ENCODE measurements at regions not wholly inside any gene's neighbourhood (a gene's known extent, or its start where the extent isn't known, plus 50 kb on each side); places are given as distances from the start of the nearest gene placed in this dataset.

DNA sequence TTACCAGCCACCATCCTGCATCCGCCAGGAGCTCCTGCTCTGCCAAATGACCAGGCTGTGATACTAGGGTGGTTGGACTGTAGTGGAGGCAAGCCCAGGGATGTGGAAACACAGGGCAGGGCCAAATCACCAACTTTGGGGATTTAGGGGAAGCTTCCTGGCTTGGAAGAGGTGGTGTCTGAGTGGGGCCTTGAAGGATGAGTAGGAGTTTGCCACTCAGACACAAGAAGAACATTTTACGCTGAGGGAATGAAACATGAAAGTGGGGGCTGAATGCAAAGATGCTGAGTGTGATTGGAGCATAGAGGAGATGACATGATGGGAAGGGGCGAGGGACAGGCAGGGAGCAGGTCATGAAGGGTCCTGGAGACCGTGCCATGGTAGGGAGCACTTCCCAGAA, 329.5 kb downstream of the RPS24 start:
- Histone ChIP-seq H3K36me3 (ENCODE audit: control insufficient read depth, insufficient read depth, low read length) (no peaks in the 10 kb centered on the region), H3K79me2 (ENCODE audit: control insufficient read depth, insufficient read depth, low read length) (no peaks in the 10 kb centered on the region), H3K23ac (ENCODE audit: low read length) (no peak overlapping the region), H3K9ac (ENCODE audit: low read length) (no peak overlapping the region), H3K56ac (ENCODE audit: low read length) (peak overlapping the region; percentile 75), H3K27me3 (ENCODE audit: insufficient read depth, low read length, poor library complexity) (no peaks in the 10 kb centered on the region), H4K8ac (ENCODE audit: low read depth, low read length) (no peak overlapping the region), H3K27ac (ENCODE audit: low read depth, low read length) (peak overlapping the region; percentile 53), H3K18ac (ENCODE audit: low read length) (peak overlapping the region; percentile 12), H2AK5ac (ENCODE audit: low read length) (peak overlapping the region; percentile 79), H2BK5ac (ENCODE audit: low read length) (peak overlapping the region; percentile 18), H3K4ac (ENCODE audit: low read depth, low read length) (peak overlapping the region; percentile 41), H3K4me3 (ENCODE audit: low read length) (no peak overlapping the region), H3K4me1 (ENCODE audit: control insufficient read depth, low read depth, low read length) (peaks cover 23% of the 10 kb centered on the region), H2BK15ac (replicated peaks; ENCODE audit: low read depth) (no peak overlapping the region), H4K5ac (ENCODE audit: low read length) (no peak overlapping the region), H3K79me1 (ENCODE audit: low read length) (no peaks in the 10 kb centered on the region), H2BK120ac (ENCODE audit: low read depth, low read length) (peak overlapping the region; percentile 56), H3K4me2 (ENCODE audit: low read length) (no peak overlapping the region)
- no peak for DNase-seq
- WGBS (ENCODE audit: extremely low coverage, insufficient coverage, low lambda C conversion rate): no CpG with 5 or more reads among the region's 4 CpGs

DNA sequence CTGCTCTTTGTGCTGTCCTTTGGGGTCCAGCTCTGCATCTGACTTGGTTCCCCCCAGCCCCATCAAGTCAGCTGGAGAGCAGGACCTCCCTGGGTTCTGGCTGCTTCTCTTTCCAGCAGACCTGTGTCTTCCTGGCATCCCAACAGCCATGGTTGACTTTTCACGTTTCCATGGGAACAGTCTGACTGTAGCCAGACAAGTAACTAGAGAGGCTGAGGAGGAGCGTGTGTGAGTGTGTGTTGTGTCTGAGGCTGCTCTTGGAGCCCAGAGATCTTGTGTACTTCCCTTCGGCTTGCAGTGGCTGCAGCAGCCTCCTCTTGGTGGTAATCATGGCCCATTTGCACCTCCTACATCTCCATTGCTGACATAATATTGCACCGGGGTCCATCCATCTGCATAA, 332.0 kb downstream of the RPS24 start:
- Histone ChIP-seq H3K18ac (ENCODE audit: low read length) (no peak overlapping the region), H3K56ac (ENCODE audit: low read length) (no peak overlapping the region), H3K79me2 (ENCODE audit: control insufficient read depth, insufficient read depth, low read length) (no peaks in the 10 kb centered on the region), H3K4ac (ENCODE audit: low read depth, low read length) (no peak overlapping the region), H3K23ac (ENCODE audit: low read length) (no peak overlapping the region), H3K4me1 (ENCODE audit: control insufficient read depth, low read depth, low read length) (peaks cover 19% of the 10 kb centered on the region), H3K4me3 (ENCODE audit: low read length) (no peak overlapping the region), H3K4me2 (ENCODE audit: low read length) (no peak overlapping the region), H3K27me3 (ENCODE audit: insufficient read depth, low read length, poor library complexity) (no peaks in the 10 kb centered on the region), H2AK5ac (ENCODE audit: low read length) (no peak overlapping the region), H3K27ac (ENCODE audit: low read depth, low read length) (no peak overlapping the region), H2BK5ac (ENCODE audit: low read length) (no peak overlapping the region), H2BK15ac (replicated peaks; ENCODE audit: low read depth) (no peak overlapping the region), H3K36me3 (ENCODE audit: control insufficient read depth, insufficient read depth, low read length) (no peaks in the 10 kb centered on the region), H3K9ac (ENCODE audit: low read length) (no peak overlapping the region), H4K8ac (ENCODE audit: low read depth, low read length) (no peak overlapping the region), H2BK120ac (ENCODE audit: low read depth, low read length) (no peak overlapping the region), H3K79me1 (ENCODE audit: low read length) (no peaks in the 10 kb centered on the region), H4K5ac (ENCODE audit: low read length) (no peak overlapping the region)
- WGBS (ENCODE audit: extremely low coverage, insufficient coverage, low lambda C conversion rate): no CpG with 5 or more reads among the region's 4 CpGs
- DNase-seq: peak; percentile 75

DNA sequence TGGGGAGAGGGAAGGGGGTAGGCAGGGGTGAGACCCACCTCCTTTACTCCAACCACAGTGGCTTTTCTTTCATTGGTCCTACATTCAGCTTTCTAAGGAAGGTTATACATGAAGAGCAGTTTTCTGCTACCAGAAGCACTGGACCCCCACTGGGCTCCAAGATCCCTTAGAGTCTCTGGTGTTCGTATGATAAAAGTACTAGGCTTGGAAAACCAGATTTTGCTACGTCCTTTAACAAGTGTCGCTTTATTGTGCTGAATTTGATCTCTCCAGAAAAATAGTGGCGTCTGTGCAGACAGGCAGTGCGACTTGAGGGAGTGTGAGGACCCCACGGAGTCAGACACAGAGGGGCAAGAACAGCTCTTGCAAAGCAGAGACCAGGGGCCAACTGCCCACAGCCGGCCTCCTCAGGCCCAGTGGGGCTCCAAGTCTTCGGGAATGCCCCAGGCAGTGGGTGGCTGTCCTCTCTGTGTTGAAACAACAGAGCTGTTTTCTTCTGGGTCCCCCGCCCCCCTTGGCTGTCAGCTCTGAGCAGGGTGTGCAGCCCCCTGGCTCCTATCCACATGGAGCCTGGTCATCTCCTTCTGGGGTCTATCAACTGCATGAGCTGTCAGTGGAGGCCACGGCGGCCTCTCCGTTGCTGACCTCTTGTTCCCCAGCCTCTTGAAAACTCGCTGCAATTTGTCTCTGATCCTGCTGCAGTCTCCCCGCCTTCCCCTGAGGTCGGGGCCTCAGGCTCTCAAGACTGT, 333.2 kb downstream of the RPS24 start:
- no peaks in the 10 kb centered on the region for H3K27me3 ChIP-seq (ENCODE audit: insufficient read depth, low read length, poor library complexity)

DNA sequence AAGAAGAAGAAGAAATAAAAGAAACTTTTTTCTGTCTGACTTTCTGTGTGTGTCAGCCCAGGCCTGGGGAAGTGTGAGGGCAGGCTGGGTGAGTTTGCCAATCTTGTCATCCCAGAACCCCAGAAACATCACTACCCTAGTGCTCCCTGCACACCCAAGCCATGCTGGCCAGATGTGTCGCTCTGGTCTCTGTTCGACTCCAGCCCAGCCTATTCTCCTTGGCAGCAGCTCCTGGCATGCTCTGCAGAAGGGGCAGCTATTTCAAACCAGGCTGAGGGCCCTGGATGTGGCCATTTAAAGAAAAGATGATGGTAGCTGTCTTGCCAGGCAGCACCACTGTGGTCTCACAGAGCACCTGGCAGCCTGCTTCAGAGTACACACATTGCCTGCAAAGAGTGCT, 334.1 kb downstream of the RPS24 start:
- Histone ChIP-seq H2BK15ac (replicated peaks; ENCODE audit: low read depth) (no peak overlapping the region), H3K27ac (ENCODE audit: low read depth, low read length) (no peak overlapping the region), H3K79me1 (ENCODE audit: low read length) (no peaks in the 10 kb centered on the region), H2BK5ac (ENCODE audit: low read length) (no peak overlapping the region), H3K79me2 (ENCODE audit: control insufficient read depth, insufficient read depth, low read length) (no peaks in the 10 kb centered on the region), H3K4me3 (ENCODE audit: low read length) (no peak overlapping the region), H4K5ac (ENCODE audit: low read length) (no peak overlapping the region), H3K27me3 (ENCODE audit: insufficient read depth, low read length, poor library complexity) (no peaks in the 10 kb centered on the region), H3K36me3 (ENCODE audit: control insufficient read depth, insufficient read depth, low read length) (no peaks in the 10 kb centered on the region), H3K18ac (ENCODE audit: low read length) (no peak overlapping the region), H3K9ac (ENCODE audit: low read length) (no peak overlapping the region), H3K23ac (ENCODE audit: low read length) (no peak overlapping the region), H3K4me1 (ENCODE audit: control insufficient read depth, low read depth, low read length) (peaks cover 9% of the 10 kb centered on the region), H4K8ac (ENCODE audit: low read depth, low read length) (no peak overlapping the region), H2BK120ac (ENCODE audit: low read depth, low read length) (no peak overlapping the region), H3K4ac (ENCODE audit: low read depth, low read length) (no peak overlapping the region), H2AK5ac (ENCODE audit: low read length) (no peak overlapping the region), H3K4me2 (ENCODE audit: low read length) (no peak overlapping the region), H3K56ac (ENCODE audit: low read length) (no peak overlapping the region)
- no CpG with 5 or more reads among the region's 2 CpGs for WGBS (ENCODE audit: extremely low coverage, insufficient coverage, low lambda C conversion rate)
- DNase-seq: no peak

More for the DNA sequence above, 333.2 kb downstream of the RPS24 start:
- Histone ChIP-seq H3K36me3 (ENCODE audit: control insufficient read depth, insufficient read depth, low read length) (no peaks in the 10 kb centered on the region), H2AK5ac (ENCODE audit: low read length) (no peak overlapping the region), H2BK5ac (ENCODE audit: low read length) (no peak overlapping the region), H3K27ac (ENCODE audit: low read depth, low read length) (no peak overlapping the region), H3K9ac (ENCODE audit: low read length) (no peak overlapping the region), H4K5ac (ENCODE audit: low read length) (no peak overlapping the region), H3K4me2 (ENCODE audit: low read length) (no peak overlapping the region), H3K23ac (ENCODE audit: low read length) (no peak overlapping the region), H3K4ac (ENCODE audit: low read depth, low read length) (no peak overlapping the region), H3K4me3 (ENCODE audit: low read length) (no peak overlapping the region), H3K79me2 (ENCODE audit: control insufficient read depth, insufficient read depth, low read length) (no peaks in the 10 kb centered on the region), H2BK120ac (ENCODE audit: low read depth, low read length) (no peak overlapping the region), H4K8ac (ENCODE audit: low read depth, low read length) (no peak overlapping the region), H3K79me1 (ENCODE audit: low read length) (no peaks in the 10 kb centered on the region), H3K56ac (ENCODE audit: low read length) (peak overlapping the region; percentile 51), H3K18ac (ENCODE audit: low read length) (no peak overlapping the region), H2BK15ac (replicated peaks; ENCODE audit: low read depth) (no peak overlapping the region), H3K4me1 (ENCODE audit: control insufficient read depth, low read depth, low read length) (peaks cover 16% of the 10 kb centered on the region)
- WGBS (ENCODE audit: extremely low coverage, insufficient coverage, low lambda C conversion rate): no CpG with 5 or more reads among the region's 15 CpGs
- DNase-seq: no peak

DNA sequence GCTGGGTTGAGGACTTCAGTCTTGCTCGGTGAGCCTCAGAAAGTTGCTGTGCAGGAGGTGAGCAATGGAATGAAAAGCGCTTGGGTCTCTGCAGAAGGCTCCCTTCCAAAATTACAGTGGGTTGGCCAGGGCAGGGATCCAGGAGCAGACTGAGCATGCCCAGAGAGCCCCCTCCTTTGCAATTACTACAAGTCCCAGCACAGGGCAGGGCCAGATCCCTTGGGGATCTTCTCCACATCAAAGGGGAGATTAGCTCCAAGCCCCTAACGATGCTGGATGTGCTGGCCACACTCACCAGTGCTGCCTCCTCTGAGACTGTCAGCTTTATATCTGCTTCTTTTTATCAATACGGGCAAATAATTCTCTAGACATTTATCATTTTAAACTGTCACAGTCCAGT, 337.5 kb downstream of the RPS24 start:
- H3K4me1 ChIP-seq (ENCODE audit: control insufficient read depth, low read depth, low read length): peaks cover 7% of the 10 kb centered on the region
- H3K4me3 ChIP-seq (ENCODE audit: low read length): no peak overlapping the region

DNA sequence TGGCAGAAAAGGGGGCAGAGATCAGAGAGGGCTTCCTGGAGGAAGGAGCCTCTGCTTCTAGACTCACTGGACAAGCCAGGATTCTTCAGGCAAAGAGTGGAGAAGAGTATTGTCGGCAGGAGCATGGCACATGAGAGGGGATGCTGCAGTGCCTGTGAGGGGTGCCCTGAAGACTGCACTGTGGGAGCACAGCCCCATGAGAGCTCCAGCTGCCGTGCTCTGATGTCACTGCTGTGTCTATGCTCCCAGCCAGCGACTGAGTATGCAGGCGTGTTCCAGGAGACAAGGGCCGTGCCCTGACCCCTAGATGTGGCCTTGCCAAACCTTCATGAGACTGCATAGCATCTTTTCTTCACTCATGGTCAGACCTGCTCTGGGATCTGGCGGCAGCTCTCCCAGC, 339.1 kb downstream of the RPS24 start:
- Histone ChIP-seq H3K4me2 (ENCODE audit: low read length) (no peak overlapping the region), H4K8ac (ENCODE audit: low read depth, low read length) (no peak overlapping the region), H2AK5ac (ENCODE audit: low read length) (no peak overlapping the region), H3K18ac (ENCODE audit: low read length) (no peak overlapping the region), H2BK5ac (ENCODE audit: low read length) (no peak overlapping the region), H3K4ac (ENCODE audit: low read depth, low read length) (no peak overlapping the region), H3K79me1 (ENCODE audit: low read length) (no peaks in the 10 kb centered on the region), H3K27ac (ENCODE audit: low read depth, low read length) (no peak overlapping the region), H3K4me1 (ENCODE audit: control insufficient read depth, low read depth, low read length) (no peaks in the 10 kb centered on the region), H3K27me3 (ENCODE audit: insufficient read depth, low read length, poor library complexity) (no peaks in the 10 kb centered on the region), H3K9ac (ENCODE audit: low read length) (no peak overlapping the region), H3K56ac (ENCODE audit: low read length) (no peak overlapping the region), H3K36me3 (ENCODE audit: control insufficient read depth, insufficient read depth, low read length) (no peaks in the 10 kb centered on the region), H4K5ac (ENCODE audit: low read length) (no peak overlapping the region), H3K23ac (ENCODE audit: low read length) (no peak overlapping the region), H3K4me3 (ENCODE audit: low read length) (no peak overlapping the region), H3K79me2 (ENCODE audit: control insufficient read depth, insufficient read depth, low read length) (no peaks in the 10 kb centered on the region), H2BK15ac (replicated peaks; ENCODE audit: low read depth) (no peak overlapping the region), H2BK120ac (ENCODE audit: low read depth, low read length) (no peak overlapping the region)
- no peak for DNase-seq
- no CpG with 5 or more reads among the region's 6 CpGs for WGBS (ENCODE audit: extremely low coverage, insufficient coverage, low lambda C conversion rate)

More for the DNA sequence above, 337.5 kb downstream of the RPS24 start:
- no peak overlapping the region for H3K23ac ChIP-seq (ENCODE audit: low read length)
- no peaks in the 10 kb centered on the region for H3K79me2 ChIP-seq (ENCODE audit: control insufficient read depth, insufficient read depth, low read length)
- H3K4me2 ChIP-seq (ENCODE audit: low read length): no peak overlapping the region
- H4K8ac ChIP-seq (ENCODE audit: low read depth, low read length): no peak overlapping the region
- H3K27ac ChIP-seq (ENCODE audit: low read depth, low read length): no peak overlapping the region
- H3K9ac ChIP-seq (ENCODE audit: low read length): no peak overlapping the region
- no peak overlapping the region for H4K5ac ChIP-seq (ENCODE audit: low read length)
- no peak overlapping the region for H3K4ac ChIP-seq (ENCODE audit: low read depth, low read length)
- peak; percentile 60 for DNase-seq
- no CpG with 5 or more reads among the region's 4 CpGs for WGBS (ENCODE audit: extremely low coverage, insufficient coverage, low lambda C conversion rate)
- no peaks in the 10 kb centered on the region for H3K79me1 ChIP-seq (ENCODE audit: low read length)
- no peak overlapping the region for H3K56ac ChIP-seq (ENCODE audit: low read length)
- no peak overlapping the region for H2BK120ac ChIP-seq (ENCODE audit: low read depth, low read length)
- no peaks in the 10 kb centered on the region for H3K27me3 ChIP-seq (ENCODE audit: insufficient read depth, low read length, poor library complexity)
- no peaks in the 10 kb centered on the region for H3K36me3 ChIP-seq (ENCODE audit: control insufficient read depth, insufficient read depth, low read length)
- H3K18ac ChIP-seq (ENCODE audit: low read length): no peak overlapping the region
- no peak overlapping the region for H2BK15ac ChIP-seq (replicated peaks; ENCODE audit: low read depth)
- no peak overlapping the region for H2AK5ac ChIP-seq (ENCODE audit: low read length)
- no peak overlapping the region for H2BK5ac ChIP-seq (ENCODE audit: low read length)

Measured in mesendoderm (in vitro differentiated cells).